Keratinocyte (primary cell): ENCODE measurements at regions not wholly inside any gene's neighbourhood (a gene's known extent, or its start where the extent isn't known, plus 50 kb on each side); places are given as distances from the start of the nearest gene placed in this dataset.

Source experiments
- DNase-seq: peaks from one replicate; pipeline ENCODE4 v3.0.0-alpha.2; 2011; ENCODE audit warnings: low read depth, missing footprints, low spot score
- FAIRE-seq: peaks from 2 replicates; lab custom pipeline; 2011; peaks lifted over from hg19 to GRCh38; lab: Jason Lieb, UNC
- H2AFZ ChIP-seq: 2 replicates; pipeline ENCODE4 v1.6.0; 2012; ENCODE audit warnings: low read length, control low read depth, inconsistent platforms; ENCODE audit not compliant: control insufficient read depth
- H3K27ac ChIP-seq: 2 replicates; pipeline ENCODE4 v1.5.1; 2011; ENCODE audit warnings: low read length; ENCODE audit not compliant: control insufficient read depth, insufficient read depth
- H3K27me3 ChIP-seq: 3 replicates; pipeline ENCODE4 v1.6.0; 2011; ENCODE audit warnings: low read length; ENCODE audit not compliant: control insufficient read depth, insufficient read depth; ENCODE audit errors: extremely low read depth
- H3K36me3 ChIP-seq, 2 experiments: 2 replicates in 1 of 2; 3 replicates in 1 of 2; pipeline ENCODE4 v1.5.1; 2011; ENCODE audit warnings: low read length in 2 of 2, mild to moderate bottlenecking in 1 of 2; ENCODE audit not compliant: control insufficient read depth in 2 of 2, insufficient read depth in 2 of 2; ENCODE audit errors: extremely low read depth in 1 of 2
- H3K4me1 ChIP-seq: 3 replicates; pipeline ENCODE4 v1.5.1; 2011; ENCODE audit warnings: low read length; ENCODE audit not compliant: control insufficient read depth, insufficient read depth; ENCODE audit errors: extremely low read depth
- H3K4me2 ChIP-seq: 3 replicates; pipeline ENCODE4 v1.6.0; 2011; ENCODE audit warnings: low read depth, low read length; ENCODE audit not compliant: control insufficient read depth, insufficient read depth; ENCODE audit errors: extremely low read depth
- H3K4me3 ChIP-seq, 3 experiments: fragments of 200-600 bp in 1 of 3; sonication (generic) in 1 of 3; 2 replicates in 2 of 3; 3 replicates in 1 of 3; pipeline ENCODE4 v1.5.1; 2011 to 2016; ENCODE audit warnings: low read length in 3 of 3, mild to moderate bottlenecking in 3 of 3, control low read depth in 2 of 3, inconsistent platforms in 1 of 3, low read depth in 1 of 3, mixed read lengths in 1 of 3, mixed run types in 1 of 3, moderate library complexity in 1 of 3; ENCODE audit not compliant: control insufficient read depth in 2 of 3, insufficient read depth in 2 of 3; ENCODE audit errors: extremely low read depth in 1 of 3
- H3K79me2 ChIP-seq: 2 replicates; pipeline ENCODE4 v1.6.0; 2012; ENCODE audit warnings: low read length; ENCODE audit not compliant: control insufficient read depth, insufficient read depth
- H3K9ac ChIP-seq: 3 replicates; pipeline ENCODE4 v1.6.0; 2011; ENCODE audit warnings: low read length; ENCODE audit not compliant: control insufficient read depth, insufficient read depth; ENCODE audit errors: extremely low read depth
- H3K9me1 ChIP-seq: 3 replicates; pipeline ENCODE4 v1.6.0; 2011; ENCODE audit warnings: low read length; ENCODE audit not compliant: control insufficient read depth, insufficient read depth; ENCODE audit errors: extremely low read depth
- H3K9me3 ChIP-seq: 2 replicates; pipeline ENCODE4 v1.5.1; 2012; ENCODE audit warnings: low read depth, low read length; ENCODE audit not compliant: control insufficient read depth
- H4K20me1 ChIP-seq: 3 replicates; pipeline ENCODE4 v1.6.0; 2011; ENCODE audit warnings: low read length; ENCODE audit not compliant: control insufficient read depth, insufficient read depth; ENCODE audit errors: extremely low read depth
- CTCF ChIP-seq, 3 experiments: IDR thresholded peaks in 1 of 3; conservative IDR thresholded peaks in 1 of 3; optimal IDR thresholded peaks in 1 of 3; 2 replicates in 2 of 3; 3 replicates in 1 of 3; pipeline versions ENCODE3 to v1.5.1; 2011; ENCODE audit warnings: low read length in 3 of 3, mild to moderate bottlenecking in 3 of 3, moderate library complexity in 2 of 3, control low read depth in 1 of 3, inconsistent platforms in 1 of 3; ENCODE audit not compliant: insufficient read depth in 2 of 3; ENCODE audit errors: extremely low read depth in 1 of 3
- EZH2 ChIP-seq: IDR thresholded peaks from one replicate; pipeline ENCODE4 v1.6.1; 2012; ENCODE audit warnings: inconsistent platforms, mild to moderate bottlenecking, low read length, moderate library complexity
- dilution Hi-C: fragments of 300-500 bp; cut with MboI; formaldehyde crosslinking; loops from one replicate; pipeline ENCODE4 v1.7.0; 2020; ENCODE audit warnings: low sequenced_read_pairs; ENCODE audit not compliant: extremely low pct_ligation_motif_present

DNA sequence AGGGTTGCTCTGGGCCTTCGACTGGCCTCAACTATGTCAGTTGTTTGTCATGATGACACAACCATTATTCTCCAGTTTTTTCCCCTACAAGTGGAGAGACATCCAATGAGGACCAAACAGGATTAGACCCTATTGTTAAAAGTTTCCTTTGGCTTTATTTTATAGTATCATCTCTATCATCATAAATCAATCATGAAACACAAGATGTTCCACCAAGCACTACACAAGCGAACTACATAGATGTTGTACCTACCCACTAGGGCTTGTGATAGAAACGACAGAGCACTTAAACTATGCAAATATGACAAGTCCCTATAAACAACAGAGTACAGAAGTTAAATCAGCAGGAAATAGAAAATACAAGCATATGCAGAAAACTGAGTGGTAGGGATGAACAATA lies 422.5 kb upstream of the MARCKS start:
- Histone ChIP-seq H3K9ac (no peak overlapping the region), H2AFZ (no peak overlapping the region), H3K36me3 (no peaks in the 10 kb centered on the region), H3K27me3 (no peaks in the 10 kb centered on the region), H3K27ac (no peak overlapping the region), H3K4me3 (no peak overlapping the region), H3K4me1 (peaks cover 5% of the 10 kb centered on the region), H3K9me3 (no peaks in the 10 kb centered on the region), H3K79me2 (no peaks in the 10 kb centered on the region), H4K20me1 (no peaks in the 10 kb centered on the region), H3K4me2 (no peak overlapping the region), H3K9me1 (no peaks in the 10 kb centered on the region)
- no peak for DNase-seq
- dilution Hi-C loops = no loop called here
- TF ChIP-seq EZH2 (no peak), CTCF (optimal IDR thresholded peaks at IDR 0.05 in 1 of 3, IDR thresholded peaks at IDR 0.05 in 1 of 3, conservative IDR thresholded peaks at IDR 0.05 in 1 of 3; ENCODE audit: extremely low read depth in 1 of 3, insufficient read depth in 2 of 3, low read length in 3 of 3) (no peak)
- no peak for FAIRE-seq

DNA sequence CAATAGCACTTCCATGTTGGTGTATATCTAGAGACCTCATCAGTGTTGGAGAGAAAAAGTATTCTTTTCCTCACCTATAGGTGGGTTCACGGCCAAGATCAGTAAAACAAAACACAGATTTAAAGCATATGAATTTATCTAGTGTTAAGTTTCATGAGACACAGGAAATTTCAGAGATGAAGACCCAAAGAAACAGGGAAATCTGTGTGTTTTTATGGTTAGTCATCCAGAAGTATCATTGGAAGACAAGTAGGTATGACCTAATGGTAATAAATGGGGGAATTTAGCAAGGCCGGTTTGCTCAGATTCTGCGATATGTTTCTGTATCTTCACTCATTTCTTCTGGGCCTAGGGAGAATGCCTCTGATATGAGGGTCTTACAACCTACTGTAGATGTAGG lies 419.6 kb upstream of the MARCKS start:
- dilution Hi-C loops = no loop called here
- Histone ChIP-seq H3K9me3 (no peaks in the 10 kb centered on the region), H2AFZ (no peak overlapping the region), H3K4me3 (no peak overlapping the region), H3K9ac (no peak overlapping the region), H3K4me2 (no peak overlapping the region), H3K79me2 (no peaks in the 10 kb centered on the region), H4K20me1 (no peaks in the 10 kb centered on the region), H3K27me3 (no peaks in the 10 kb centered on the region), H3K27ac (no peak overlapping the region), H3K36me3 (no peaks in the 10 kb centered on the region), H3K9me1 (no peaks in the 10 kb centered on the region), H3K4me1 (peaks cover 5% of the 10 kb centered on the region)
- DNase-seq (no peak), FAIRE-seq (no peak)
- no peak for TF ChIP-seq CTCF (optimal IDR thresholded peaks at IDR 0.05 in 1 of 3, IDR thresholded peaks at IDR 0.05 in 1 of 3, conservative IDR thresholded peaks at IDR 0.05 in 1 of 3; ENCODE audit: extremely low read depth in 1 of 3, insufficient read depth in 2 of 3, low read length in 3 of 3)
- no peak for TF ChIP-seq EZH2
